ENCODE measurements at regions not wholly inside any gene's neighbourhood (a gene's known extent, or its start where the extent isn't known, plus 50 kb on each side); places are given as distances from the start of the nearest gene placed in this dataset.

GRCh38 chr3:150271591-150271960, 136.5 kb upstream of the TSC22D2 start:
- TF ChIP-seq CTCF (IDR thresholded peaks at IDR 0.05) (no peak), POLR2AphosphoS5 (IDR thresholded peaks at IDR 0.05) (no peak)
